ENCODE measurements at regions not wholly inside any gene's neighbourhood (a gene's known extent, or its start where the extent isn't known, plus 50 kb on each side); places are given as distances from the start of the nearest gene placed in this dataset.

DNA sequence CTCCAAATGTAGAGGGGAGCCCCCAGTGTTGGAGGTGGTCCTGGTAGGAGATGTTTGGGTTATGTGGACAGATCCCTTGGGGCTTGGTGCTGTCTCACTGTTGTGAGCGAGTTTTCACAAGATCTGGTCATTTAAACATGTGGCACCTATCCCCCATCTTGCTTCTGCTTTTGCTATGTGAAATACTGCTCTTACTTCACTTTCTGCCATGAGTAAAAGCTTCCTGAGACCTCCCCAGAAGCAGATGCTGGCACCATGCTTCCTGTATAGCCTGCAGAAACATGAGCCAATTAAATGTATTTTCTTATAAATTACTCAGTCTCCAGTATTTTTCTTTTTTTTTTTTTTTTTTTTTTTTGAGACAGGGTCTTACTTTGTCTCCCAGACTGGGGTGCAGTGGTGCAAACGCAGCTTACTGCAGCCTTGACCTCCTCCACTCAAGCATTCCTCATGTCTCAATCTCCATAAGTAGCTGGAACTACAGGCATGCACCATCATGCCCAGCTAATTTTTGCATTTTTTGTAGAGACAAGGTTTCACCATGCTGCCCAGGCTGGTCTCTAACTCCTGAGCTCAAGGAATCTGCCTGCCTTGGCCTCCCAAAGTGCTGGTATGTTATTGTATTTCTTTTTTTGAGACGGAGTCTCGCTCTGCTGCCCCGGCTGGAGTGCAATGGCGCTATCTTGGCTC, 177.1 kb downstream of the ALDH8A1 start:
- TF ChIP-seq, protein P1, sequence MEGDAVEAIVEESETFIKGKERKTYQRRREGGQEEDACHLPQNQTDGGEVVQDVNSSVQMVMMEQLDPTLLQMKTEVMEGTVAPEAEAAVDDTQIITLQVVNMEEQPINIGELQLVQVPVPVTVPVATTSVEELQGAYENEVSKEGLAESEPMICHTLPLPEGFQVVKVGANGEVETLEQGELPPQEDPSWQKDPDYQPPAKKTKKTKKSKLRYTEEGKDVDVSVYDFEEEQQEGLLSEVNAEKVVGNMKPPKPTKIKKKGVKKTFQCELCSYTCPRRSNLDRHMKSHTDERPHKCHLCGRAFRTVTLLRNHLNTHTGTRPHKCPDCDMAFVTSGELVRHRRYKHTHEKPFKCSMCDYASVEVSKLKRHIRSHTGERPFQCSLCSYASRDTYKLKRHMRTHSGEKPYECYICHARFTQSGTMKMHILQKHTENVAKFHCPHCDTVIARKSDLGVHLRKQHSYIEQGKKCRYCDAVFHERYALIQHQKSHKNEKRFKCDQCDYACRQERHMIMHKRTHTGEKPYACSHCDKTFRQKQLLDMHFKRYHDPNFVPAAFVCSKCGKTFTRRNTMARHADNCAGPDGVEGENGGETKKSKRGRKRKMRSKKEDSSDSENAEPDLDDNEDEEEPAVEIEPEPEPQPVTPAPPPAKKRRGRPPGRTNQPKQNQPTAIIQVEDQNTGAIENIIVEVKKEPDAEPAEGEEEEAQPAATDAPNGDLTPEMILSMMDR (IDR thresholded peaks at IDR 0.05; ENCODE audit: low read depth, low read length, poor library complexity, severe bottlenecking) = no peak
- no peak for TF ChIP-seq EZH2phosphoT487 (IDR thresholded peaks at IDR 0.05; ENCODE audit: borderline replicate concordance, low read length)

Data from DOHH2 (cell line).